Neuronal stem cell (in vitro differentiated cells): ENCODE measurements at regions not wholly inside any gene's neighbourhood (a gene's known extent, or its start where the extent isn't known, plus 50 kb on each side); places are given as distances from the start of the nearest gene placed in this dataset.

Experiments
- DNase-seq: peaks from one replicate; pipeline ENCODE4 v3.0.0-alpha.2; 2013; ENCODE audit warnings: low spot score
- H2AFZ ChIP-seq: one replicate; pipeline ENCODE4 v1.6.1; 2013; ENCODE audit warnings: mild to moderate bottlenecking, low read length, inconsistent platforms
- H2AK5ac ChIP-seq: 2 replicates; pipeline ENCODE4 v1.6.1; 2013; ENCODE audit warnings: low read depth, mild to moderate bottlenecking, inconsistent platforms, low read length, moderate library complexity, mixed read lengths
- H2BK120ac ChIP-seq: 2 replicates; pipeline ENCODE4 v1.6.1; 2013; ENCODE audit warnings: low read depth, mild to moderate bottlenecking, inconsistent platforms, low read length, moderate library complexity, mixed read lengths
- H2BK12ac ChIP-seq: one replicate; pipeline ENCODE4 v1.6.1; 2013; ENCODE audit warnings: low read length, inconsistent platforms
- H2BK15ac ChIP-seq: 2 replicates; pipeline ENCODE4 v1.6.1; 2013; ENCODE audit warnings: mild to moderate bottlenecking, low read length, inconsistent platforms, mixed read lengths
- H2BK5ac ChIP-seq: one replicate; pipeline ENCODE4 v1.6.1; 2013; ENCODE audit warnings: inconsistent platforms, mild to moderate bottlenecking, low read length, moderate library complexity
- H3K14ac ChIP-seq: one replicate; pipeline ENCODE4 v1.6.1; 2013; ENCODE audit warnings: low read length, inconsistent platforms
- H3K18ac ChIP-seq: 2 replicates; pipeline ENCODE4 v1.6.1; 2013; ENCODE audit warnings: low read length, inconsistent platforms
- H3K23ac ChIP-seq: 2 replicates; pipeline ENCODE4 v1.6.1; 2013; ENCODE audit warnings: low read depth, mild to moderate bottlenecking, mixed read lengths, low read length, inconsistent platforms; ENCODE audit not compliant: poor library complexity
- H3K27ac ChIP-seq: replicated peaks from 3 replicates; pipeline ENCODE4 v1.5.1; 2013; ENCODE audit warnings: low read length, inconsistent platforms
- H3K27me3 ChIP-seq, 3 experiments: 2 replicates each; pipeline ENCODE4 v1.6.1; 2013; ENCODE audit warnings: low read length in 3 of 3, mild to moderate bottlenecking in 2 of 3, inconsistent platforms in 1 of 3, low read depth in 1 of 3, mixed read lengths in 1 of 3, moderate library complexity in 1 of 3; ENCODE audit not compliant: control insufficient read depth in 3 of 3, insufficient read depth in 3 of 3
- H3K36me3 ChIP-seq, 2 donors: replicated peaks in 1 of 2; 2 replicates each; pipeline ENCODE4 v1.6.1; 2013; ENCODE audit warnings: low read length in 2 of 2; ENCODE audit not compliant: control insufficient read depth in 2 of 2, insufficient read depth in 2 of 2
- H3K4ac ChIP-seq: 2 replicates; pipeline ENCODE4 v1.6.1; 2013; ENCODE audit warnings: inconsistent platforms, mild to moderate bottlenecking, low read length, moderate library complexity
- H3K4me1 ChIP-seq, 2 donors: 1 replicate in 1 of 2; 2 replicates in 1 of 2; pipeline ENCODE4 v1.6.1; 2013; ENCODE audit warnings: low read length in 2 of 2, low read depth in 1 of 2; ENCODE audit not compliant: control insufficient read depth in 2 of 2, insufficient read depth in 1 of 2
- H3K4me2 ChIP-seq: one replicate; pipeline ENCODE4 v1.6.1; 2013; ENCODE audit warnings: mild to moderate bottlenecking, low read length, inconsistent platforms; ENCODE audit not compliant: insufficient read depth, poor library complexity, severe bottlenecking
- H3K4me3 ChIP-seq, 2 donors: 2 replicates each; pipeline ENCODE4 v1.5.1; 2013; ENCODE audit warnings: low read length in 2 of 2, mild to moderate bottlenecking in 2 of 2, inconsistent platforms in 1 of 2, moderate library complexity in 1 of 2
- H3K79me1 ChIP-seq: one replicate; pipeline ENCODE4 v1.6.1; 2013; ENCODE audit warnings: low read depth, mild to moderate bottlenecking, inconsistent platforms, low read length, moderate library complexity
- H3K9ac ChIP-seq: one replicate; pipeline ENCODE4 v1.6.1; 2013; ENCODE audit warnings: mild to moderate bottlenecking, low read depth, low read length, inconsistent platforms; ENCODE audit not compliant: poor library complexity
- H3K9me3 ChIP-seq, 2 donors: replicated peaks in 1 of 2; 2 replicates each; pipeline versions ENCODE3 to v1.6.1; 2013; ENCODE audit warnings: low read length in 2 of 2, mild to moderate bottlenecking in 2 of 2, inconsistent platforms in 1 of 2, low read depth in 1 of 2, mixed read lengths in 1 of 2, moderate library complexity in 1 of 2; ENCODE audit not compliant: control insufficient read depth in 2 of 2, insufficient read depth in 1 of 2
- H4K8ac ChIP-seq: one replicate; pipeline ENCODE4 v1.6.1; 2013; ENCODE audit warnings: low read depth, mild to moderate bottlenecking, inconsistent platforms, low read length, moderate library complexity
- H4K91ac ChIP-seq: one replicate; pipeline ENCODE4 v1.6.1; 2013; ENCODE audit warnings: low read length, low read depth, mild to moderate bottlenecking, inconsistent platforms; ENCODE audit not compliant: poor library complexity
- WGBS, 2 donors: extraction: QIAGEN DNeasy Blood & Tissue Kit; methylation state at CpG; one replicate each; pipeline ENCODE4 v1.1.7; 2013; ENCODE audit warnings: missing lambda C conversion rate in 2 of 2, mixed read lengths in 1 of 2; ENCODE audit not compliant: insufficient read length in 2 of 2, insufficient replicate concordance in 1 of 2; ENCODE audit errors: extremely low coverage in 2 of 2; 5-methylcytosine and 5-hydroxymethylcytosine counted together

- Histone ChIP-seq H2BK12ac (no peak overlapping the region), H3K36me3 (no peaks in the 10 kb centered on the region), H3K4ac (no peak overlapping the region), H3K9ac (no peak overlapping the region), H3K4me3 (no peak overlapping the region), H3K4me1 (no peaks in the 10 kb centered on the region), H2AFZ (no peak overlapping the region), H2BK120ac (no peak overlapping the region), H2AK5ac (no peak overlapping the region), H3K27me3 (no peaks in the 10 kb centered on the region), H3K23ac (no peak overlapping the region), H4K8ac (no peak overlapping the region), H3K4me2 (no peak overlapping the region), H3K79me1 (no peaks in the 10 kb centered on the region), H3K9me3 (no peaks in the 10 kb centered on the region), H3K27ac (no peak overlapping the region), H3K18ac (no peak overlapping the region), H2BK15ac (no peak overlapping the region), H2BK5ac (no peak overlapping the region), H4K91ac (no peak overlapping the region), H3K14ac (no peak overlapping the region)
- DNase-seq, result no peak
- no CpG with 5 or more reads among the region's 6 CpGs for WGBS, 2 donors
Measured at GRCh38 chr4:163662768-163663167, 168.3 kb downstream of the TMA16 start.

GRCh38 chr4:163663454-163664225 is 169.2 kb downstream of the TMA16 start:
- Histone ChIP-seq H4K91ac (no peak overlapping the region), H3K9ac (no peak overlapping the region), H3K27ac (no peak overlapping the region), H3K27me3 (no peaks in the 10 kb centered on the region), H2BK12ac (no peak overlapping the region), H3K4me1 (no peaks in the 10 kb centered on the region), H4K8ac (no peak overlapping the region), H3K36me3 (no peaks in the 10 kb centered on the region), H3K4ac (no peak overlapping the region), H3K18ac (no peak overlapping the region), H3K79me1 (no peaks in the 10 kb centered on the region), H2AFZ (no peak overlapping the region), H2BK120ac (no peak overlapping the region), H3K4me3 (no peak overlapping the region), H3K14ac (no peak overlapping the region), H3K4me2 (no peak overlapping the region), H2BK5ac (no peak overlapping the region), H2BK15ac (no peak overlapping the region), H2AK5ac (no peak overlapping the region), H3K9me3 (no peaks in the 10 kb centered on the region), H3K23ac (no peak overlapping the region)
- DNase-seq, result no peak
- WGBS, 2 donors, result no CpG with 5 or more reads among the region's 5 CpGs

- no peak overlapping the region for H2BK12ac ChIP-seq
- no peaks in the 10 kb centered on the region for H3K27me3 ChIP-seq
- WGBS, 2 donors, result no CpG with 5 or more reads among the region's 2 CpGs
- no peak overlapping the region for H3K4me2 ChIP-seq
- no peak overlapping the region for H3K14ac ChIP-seq
- H2AFZ ChIP-seq, result no peak overlapping the region
- no peak overlapping the region for H4K91ac ChIP-seq
- H3K4me1 ChIP-seq, result no peaks in the 10 kb centered on the region
- H2BK5ac ChIP-seq, result no peak overlapping the region
- H3K9me3 ChIP-seq, result no peaks in the 10 kb centered on the region
- no peak overlapping the region for H4K8ac ChIP-seq
- H3K18ac ChIP-seq, result no peak overlapping the region
- H3K27ac ChIP-seq, result no peak overlapping the region
- H3K9ac ChIP-seq, result no peak overlapping the region
- no peaks in the 10 kb centered on the region for H3K36me3 ChIP-seq
- H2BK15ac ChIP-seq, result no peak overlapping the region
- H3K4me3 ChIP-seq, result no peak overlapping the region
- H3K4ac ChIP-seq, result no peak overlapping the region
- no peaks in the 10 kb centered on the region for H3K79me1 ChIP-seq
- H3K23ac ChIP-seq, result no peak overlapping the region
- no peak overlapping the region for H2AK5ac ChIP-seq
- H2BK120ac ChIP-seq, result no peak overlapping the region
- DNase-seq, result no peak
Measured at GRCh38 chr4:163665101-163665500, 170.6 kb downstream of the TMA16 start.

- no peak overlapping the region for H2BK12ac ChIP-seq
- no peak overlapping the region for H3K4me3 ChIP-seq
- H4K8ac ChIP-seq, result no peak overlapping the region
- no CpG with 5 or more reads among the region's 9 CpGs for WGBS, 2 donors
- H2BK15ac ChIP-seq, result no peak overlapping the region
- H3K4me2 ChIP-seq, result no peak overlapping the region
- H3K9ac ChIP-seq, result no peak overlapping the region
- no peaks in the 10 kb centered on the region for H3K27me3 ChIP-seq
- no peak overlapping the region for H2BK5ac ChIP-seq
- H3K27ac ChIP-seq, result no peak overlapping the region
- no peaks in the 10 kb centered on the region for H3K9me3 ChIP-seq
- H2AK5ac ChIP-seq, result no peak overlapping the region
- no peaks in the 10 kb centered on the region for H3K79me1 ChIP-seq
- H2BK120ac ChIP-seq, result no peak overlapping the region
- no peaks in the 10 kb centered on the region for H3K36me3 ChIP-seq
- DNase-seq, result no peak
- no peak overlapping the region for H3K4ac ChIP-seq
- H3K14ac ChIP-seq, result no peak overlapping the region
- no peak overlapping the region for H2AFZ ChIP-seq
- H3K18ac ChIP-seq, result no peak overlapping the region
- H3K23ac ChIP-seq, result no peak overlapping the region
- H3K4me1 ChIP-seq, result no peaks in the 10 kb centered on the region
- no peak overlapping the region for H4K91ac ChIP-seq
Measured at GRCh38 chr4:163665521-163666331, 171.2 kb downstream of the TMA16 start.
